ENCODE measurements at regions not wholly inside any gene's neighbourhood (a gene's known extent, or its start where the extent isn't known, plus 50 kb on each side); places are given as distances from the start of the nearest gene placed in this dataset.
"Not testable (repeated sequence)": the region's sequence is repeated elsewhere in the genome, so short reads cannot be mapped to it uniquely, and the experiment has no call there.

DNA sequence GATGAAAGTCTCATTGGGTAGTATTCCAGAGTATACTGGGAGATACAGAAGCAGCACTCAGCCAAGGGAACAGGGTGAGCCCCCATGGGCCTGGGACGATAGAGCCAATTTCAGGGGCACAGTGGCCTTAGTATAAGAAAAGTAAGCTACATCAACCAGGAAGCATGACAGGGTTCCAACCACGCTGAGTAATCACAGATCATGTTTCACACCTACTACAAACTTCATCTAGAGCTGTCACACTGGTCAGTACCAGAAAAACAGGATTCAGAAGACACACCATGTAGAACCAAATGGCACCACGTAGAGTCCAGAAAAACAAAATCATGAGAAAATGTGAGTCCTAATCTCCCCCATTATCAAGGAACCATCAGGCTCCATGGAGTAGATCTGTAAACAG is 1292.4 kb upstream of the MIR17HG start:
- no peak for DNase-seq
- intact Hi-C loops (cut with DNase I): no loop called here
- Histone ChIP-seq H3K27me3 (no peaks in the 10 kb centered on the region), H3K4me1 (no peaks in the 10 kb centered on the region), H3K9me3 (no peaks in the 10 kb centered on the region), H3K27ac (no peak overlapping the region), H3K36me3 (no peaks in the 10 kb centered on the region), H3K4me3 (no peak overlapping the region)
- TF ChIP-seq, protein P1, sequence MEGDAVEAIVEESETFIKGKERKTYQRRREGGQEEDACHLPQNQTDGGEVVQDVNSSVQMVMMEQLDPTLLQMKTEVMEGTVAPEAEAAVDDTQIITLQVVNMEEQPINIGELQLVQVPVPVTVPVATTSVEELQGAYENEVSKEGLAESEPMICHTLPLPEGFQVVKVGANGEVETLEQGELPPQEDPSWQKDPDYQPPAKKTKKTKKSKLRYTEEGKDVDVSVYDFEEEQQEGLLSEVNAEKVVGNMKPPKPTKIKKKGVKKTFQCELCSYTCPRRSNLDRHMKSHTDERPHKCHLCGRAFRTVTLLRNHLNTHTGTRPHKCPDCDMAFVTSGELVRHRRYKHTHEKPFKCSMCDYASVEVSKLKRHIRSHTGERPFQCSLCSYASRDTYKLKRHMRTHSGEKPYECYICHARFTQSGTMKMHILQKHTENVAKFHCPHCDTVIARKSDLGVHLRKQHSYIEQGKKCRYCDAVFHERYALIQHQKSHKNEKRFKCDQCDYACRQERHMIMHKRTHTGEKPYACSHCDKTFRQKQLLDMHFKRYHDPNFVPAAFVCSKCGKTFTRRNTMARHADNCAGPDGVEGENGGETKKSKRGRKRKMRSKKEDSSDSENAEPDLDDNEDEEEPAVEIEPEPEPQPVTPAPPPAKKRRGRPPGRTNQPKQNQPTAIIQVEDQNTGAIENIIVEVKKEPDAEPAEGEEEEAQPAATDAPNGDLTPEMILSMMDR (IDR thresholded peaks at IDR 0.05): no peak
- TF ChIP-seq EP300 (IDR thresholded peaks at IDR 0.05) (no peak), POLR2AphosphoS5 (IDR thresholded peaks at IDR 0.05) (no peak), POLR2A (IDR thresholded peaks at IDR 0.05) (no peak)
- WGBS, 2 donors: 53 to 57% methylated on average over 3 of the region's 3 CpGs

DNA sequence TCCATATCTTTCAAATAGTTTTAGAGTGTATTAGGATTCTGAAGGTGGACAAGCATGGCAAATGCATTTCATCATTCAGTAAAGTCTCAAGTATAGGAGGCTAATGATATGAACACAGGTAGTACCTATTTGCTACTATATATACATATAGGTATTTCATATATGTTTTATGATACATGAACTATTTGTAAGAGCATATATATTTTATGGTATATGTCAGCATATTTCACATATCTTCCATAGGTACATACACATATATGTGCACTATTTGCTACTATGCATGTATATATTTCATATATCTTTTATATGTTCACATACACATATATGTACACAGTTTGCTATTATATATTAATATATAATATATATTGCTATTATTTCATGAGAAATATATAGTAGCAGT is 1291.7 kb upstream of the MIR17HG start:
- Histone ChIP-seq H3K4me3 (no peak overlapping the region), H3K27me3 (no peaks in the 10 kb centered on the region), H3K4me1 (no peaks in the 10 kb centered on the region), H3K9me3 (no peaks in the 10 kb centered on the region), H3K36me3 (no peaks in the 10 kb centered on the region), H3K27ac (no peak overlapping the region)
- TF ChIP-seq EP300 (IDR thresholded peaks at IDR 0.05) (no peak), POLR2AphosphoS5 (IDR thresholded peaks at IDR 0.05) (no peak), POLR2A (IDR thresholded peaks at IDR 0.05) (no peak)
- TF ChIP-seq, protein P1 (IDR thresholded peaks at IDR 0.05): no peak
- no peak for DNase-seq
- intact Hi-C loops (cut with DNase I): no loop called here

DNA sequence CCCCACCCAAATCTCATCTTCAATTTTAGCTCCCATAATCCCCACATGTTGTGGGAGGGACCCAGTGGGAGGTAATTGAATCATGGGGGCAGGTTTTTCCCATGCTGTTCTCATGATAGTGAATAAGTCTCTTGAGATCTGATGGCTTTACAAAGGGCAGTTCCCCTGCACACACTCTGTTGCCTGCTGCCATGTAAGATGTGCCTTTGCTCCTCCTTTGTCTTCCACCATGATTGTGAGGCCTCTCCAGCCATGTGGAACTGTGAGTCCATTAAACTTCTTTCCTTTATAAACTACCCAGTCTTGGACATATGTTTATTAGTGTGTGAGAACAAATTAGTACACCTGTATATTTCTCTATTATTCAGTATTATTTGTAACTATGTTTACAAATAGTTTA is 1283.3 kb upstream of the MIR17HG start:
- H3K27ac ChIP-seq; H3K27me3 ChIP-seq; H3K36me3 ChIP-seq; H3K4me1 ChIP-seq; intact Hi-C loops (cut with DNase I); H3K9me3 ChIP-seq; DNase-seq; H3K4me3 ChIP-seq: not testable (repeated sequence)

DNA sequence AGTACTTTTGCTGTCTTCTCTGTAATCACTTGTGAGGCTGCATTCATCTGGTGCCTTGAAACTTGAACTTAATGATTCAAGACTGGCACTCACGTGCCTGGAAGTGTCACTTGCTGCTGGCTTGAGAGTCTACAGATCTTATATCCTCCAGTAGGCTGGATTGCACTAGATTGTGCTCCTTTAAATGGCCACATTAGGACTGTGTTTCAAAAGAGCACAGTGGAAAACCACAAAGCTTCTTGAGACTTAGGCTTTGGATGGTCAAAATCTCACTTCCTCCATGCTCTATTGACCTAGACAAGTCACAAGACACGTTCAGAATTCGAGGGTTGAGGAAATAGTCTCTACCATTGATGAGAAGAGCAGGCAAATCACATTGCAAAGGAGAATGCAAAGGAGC is 1278.8 kb upstream of the MIR17HG start:
- intact Hi-C loops (cut with DNase I): no loop called here
- no peaks in the 10 kb centered on the region for H3K9me3 ChIP-seq
- H3K4me1 ChIP-seq: no peaks in the 10 kb centered on the region
- TF ChIP-seq, protein P1 (IDR thresholded peaks at IDR 0.05): no peak
- TF ChIP-seq POLR2AphosphoS5 (IDR thresholded peaks at IDR 0.05) (no peak), EP300 (IDR thresholded peaks at IDR 0.05) (no peak), POLR2A (IDR thresholded peaks at IDR 0.05) (no peak)
- H3K36me3 ChIP-seq: no peaks in the 10 kb centered on the region
- H3K27ac ChIP-seq: no peak overlapping the region
- H3K27me3 ChIP-seq: no peaks in the 10 kb centered on the region
- no peak overlapping the region for H3K4me3 ChIP-seq
- 37 to 39% methylated on average over 3 of the region's 3 CpGs for WGBS, 2 donors
- no peak for DNase-seq

DNA sequence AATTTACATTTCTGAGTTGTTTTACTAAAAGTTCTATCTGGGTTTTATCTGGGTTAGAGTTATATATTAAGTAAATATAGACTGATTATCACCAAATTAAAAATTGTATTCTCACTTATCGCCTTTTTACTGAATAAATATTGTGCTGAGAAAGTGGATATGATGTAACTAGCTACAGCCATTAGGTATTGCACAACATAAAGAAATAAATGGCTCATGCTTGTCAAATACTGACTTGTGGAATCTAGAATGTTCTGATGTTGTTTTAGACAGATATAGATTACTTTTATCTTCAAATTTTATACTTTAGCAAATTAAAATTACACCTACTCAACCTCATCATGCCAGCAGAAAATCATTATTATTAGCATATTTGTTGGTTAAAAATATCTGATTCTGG is 1277.1 kb upstream of the MIR17HG start:
- no peak overlapping the region for H3K4me3 ChIP-seq
- intact Hi-C loops (cut with DNase I): no loop called here
- H3K36me3 ChIP-seq: no peaks in the 10 kb centered on the region
- TF ChIP-seq POLR2AphosphoS5 (IDR thresholded peaks at IDR 0.05): no peak
- TF ChIP-seq, protein P1 (IDR thresholded peaks at IDR 0.05): no peak
- no peak for TF ChIP-seq EP300 (IDR thresholded peaks at IDR 0.05)
- no peaks in the 10 kb centered on the region for H3K4me1 ChIP-seq
- WGBS, 2 donors: 78 to 92% methylated on average over 1 of the region's 1 CpG
- no peaks in the 10 kb centered on the region for H3K27me3 ChIP-seq
- no peaks in the 10 kb centered on the region for H3K9me3 ChIP-seq
- no peak for DNase-seq
- no peak overlapping the region for H3K27ac ChIP-seq

All from sigmoid colon (tissue), 6 donors.